ENCODE measurements at regions not wholly inside any gene's neighbourhood (a gene's known extent, or its start where the extent isn't known, plus 50 kb on each side); places are given as distances from the start of the nearest gene placed in this dataset.

DNA sequence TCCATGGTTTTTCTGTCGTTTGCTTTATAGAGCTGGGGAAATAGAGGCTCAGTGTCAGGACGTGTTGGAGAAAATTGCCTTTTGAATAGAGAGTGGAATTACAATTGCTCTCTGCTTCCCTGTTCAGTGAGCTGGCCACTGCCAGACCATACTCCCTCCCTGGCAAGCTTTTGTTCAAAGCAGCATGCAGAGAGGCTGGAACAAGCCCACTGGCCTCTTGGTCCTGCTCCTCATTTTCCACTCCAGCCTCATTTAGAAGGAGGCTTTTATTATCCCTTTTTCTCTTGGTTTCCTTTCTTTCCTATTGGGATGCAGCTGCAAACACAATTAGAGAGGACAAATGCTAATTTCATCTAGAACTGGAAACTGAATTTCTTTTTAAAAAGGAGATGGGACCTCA, 302.2 kb upstream of the PODXL start:
- peak overlapping the region; percentile 23 for H3K4me2 ChIP-seq
- H3K79me2 ChIP-seq (ENCODE audit: low read depth), result no peaks in the 10 kb centered on the region
- no peaks in the 10 kb centered on the region for H3K27me3 ChIP-seq
- H3K4me3 Mint-ChIP-seq, result no peak overlapping the region
- H2AFZ ChIP-seq (replicated peaks), result no peak overlapping the region
- peaks cover 3% of the 10 kb centered on the region for H3K9me3 Mint-ChIP-seq
- peaks cover 10% of the 10 kb centered on the region for H3K4me1 ChIP-seq
- H3K4me3 ChIP-seq, result no peak overlapping the region
- H3K27ac Mint-ChIP-seq, result peak overlapping the region; percentile 54
- no peaks in the 10 kb centered on the region for H3K36me3 ChIP-seq
- TF ChIP-seq, protein P1, sequence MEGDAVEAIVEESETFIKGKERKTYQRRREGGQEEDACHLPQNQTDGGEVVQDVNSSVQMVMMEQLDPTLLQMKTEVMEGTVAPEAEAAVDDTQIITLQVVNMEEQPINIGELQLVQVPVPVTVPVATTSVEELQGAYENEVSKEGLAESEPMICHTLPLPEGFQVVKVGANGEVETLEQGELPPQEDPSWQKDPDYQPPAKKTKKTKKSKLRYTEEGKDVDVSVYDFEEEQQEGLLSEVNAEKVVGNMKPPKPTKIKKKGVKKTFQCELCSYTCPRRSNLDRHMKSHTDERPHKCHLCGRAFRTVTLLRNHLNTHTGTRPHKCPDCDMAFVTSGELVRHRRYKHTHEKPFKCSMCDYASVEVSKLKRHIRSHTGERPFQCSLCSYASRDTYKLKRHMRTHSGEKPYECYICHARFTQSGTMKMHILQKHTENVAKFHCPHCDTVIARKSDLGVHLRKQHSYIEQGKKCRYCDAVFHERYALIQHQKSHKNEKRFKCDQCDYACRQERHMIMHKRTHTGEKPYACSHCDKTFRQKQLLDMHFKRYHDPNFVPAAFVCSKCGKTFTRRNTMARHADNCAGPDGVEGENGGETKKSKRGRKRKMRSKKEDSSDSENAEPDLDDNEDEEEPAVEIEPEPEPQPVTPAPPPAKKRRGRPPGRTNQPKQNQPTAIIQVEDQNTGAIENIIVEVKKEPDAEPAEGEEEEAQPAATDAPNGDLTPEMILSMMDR (IDR thresholded peaks at IDR 0.05), result no peak
- TF ChIP-seq EZH2 (IDR thresholded peaks at IDR 0.05) (no peak), EZH2phosphoT487 (IDR thresholded peaks at IDR 0.05) (no peak)
- peaks cover 3% of the 10 kb centered on the region for H3K27me3 Mint-ChIP-seq (ENCODE audit: insufficient read depth, low read depth)
- H3K27ac ChIP-seq, result no peak overlapping the region
- H4K20me1 ChIP-seq (ENCODE audit: low read depth), result no peaks in the 10 kb centered on the region
- H3K9me3 ChIP-seq (ENCODE audit: low read depth), result no peaks in the 10 kb centered on the region
- no peaks in the 10 kb centered on the region for H3K36me3 Mint-ChIP-seq
- peaks cover 17% of the 10 kb centered on the region for H3K4me1 Mint-ChIP-seq
- peak; percentile 42 for DNase-seq (ENCODE audit: low spot score)
- peaks cover 13% of the 10 kb centered on the region for H3F3A ChIP-seq (ENCODE audit: low read depth)
- H3K9ac ChIP-seq, result no peak overlapping the region

DNA sequence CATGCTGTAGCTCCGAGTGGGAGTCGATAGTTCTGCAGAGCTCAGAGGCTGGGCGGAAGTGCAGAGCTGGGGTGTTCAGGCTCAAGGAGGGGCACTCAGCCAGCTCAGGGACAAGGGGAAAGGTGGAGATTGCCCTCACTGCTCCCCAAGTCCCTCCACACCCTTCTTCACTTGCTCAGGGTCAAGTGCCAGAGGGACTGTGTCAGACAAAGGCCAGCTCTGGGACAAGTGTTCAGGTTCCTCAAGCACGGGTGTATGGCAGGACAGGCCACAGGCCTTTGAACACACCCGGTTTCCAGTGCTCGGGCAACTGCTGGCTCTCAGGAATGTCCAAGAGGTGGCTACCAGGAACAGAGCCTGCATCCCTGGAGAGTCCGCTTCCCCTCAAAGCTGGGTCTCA, 293.0 kb upstream of the PODXL start:
- H3K4me3 ChIP-seq, result no peak overlapping the region
- no peak for TF ChIP-seq EZH2phosphoT487 (IDR thresholded peaks at IDR 0.05)
- TF ChIP-seq, protein P1 (IDR thresholded peaks at IDR 0.05), result no peak
- no peak for TF ChIP-seq EZH2 (IDR thresholded peaks at IDR 0.05)
- no peak overlapping the region for H3K9ac ChIP-seq
- no peak overlapping the region for H3K27ac ChIP-seq
- H3K27me3 ChIP-seq, result no peaks in the 10 kb centered on the region
- H3K4me2 ChIP-seq, result no peak overlapping the region
- H3K79me2 ChIP-seq (ENCODE audit: low read depth), result no peaks in the 10 kb centered on the region
- H3K4me1 Mint-ChIP-seq, result peaks cover 7% of the 10 kb centered on the region
- no peak for DNase-seq (ENCODE audit: low spot score)
- H4K20me1 ChIP-seq (ENCODE audit: low read depth), result no peaks in the 10 kb centered on the region
- no peak overlapping the region for H3K27ac Mint-ChIP-seq
- H3K4me3 Mint-ChIP-seq, result no peak overlapping the region
- H3K9me3 Mint-ChIP-seq, result peaks cover 1% of the 10 kb centered on the region
- H2AFZ ChIP-seq (replicated peaks), result no peak overlapping the region
- H3K27me3 Mint-ChIP-seq (ENCODE audit: insufficient read depth, low read depth), result peaks cover 6% of the 10 kb centered on the region
- no peaks in the 10 kb centered on the region for H3K36me3 Mint-ChIP-seq
- no peaks in the 10 kb centered on the region for H3K4me1 ChIP-seq
- H3K36me3 ChIP-seq, result no peaks in the 10 kb centered on the region
- H3K9me3 ChIP-seq (ENCODE audit: low read depth), result no peaks in the 10 kb centered on the region
- no peaks in the 10 kb centered on the region for H3F3A ChIP-seq (ENCODE audit: low read depth)

DNA sequence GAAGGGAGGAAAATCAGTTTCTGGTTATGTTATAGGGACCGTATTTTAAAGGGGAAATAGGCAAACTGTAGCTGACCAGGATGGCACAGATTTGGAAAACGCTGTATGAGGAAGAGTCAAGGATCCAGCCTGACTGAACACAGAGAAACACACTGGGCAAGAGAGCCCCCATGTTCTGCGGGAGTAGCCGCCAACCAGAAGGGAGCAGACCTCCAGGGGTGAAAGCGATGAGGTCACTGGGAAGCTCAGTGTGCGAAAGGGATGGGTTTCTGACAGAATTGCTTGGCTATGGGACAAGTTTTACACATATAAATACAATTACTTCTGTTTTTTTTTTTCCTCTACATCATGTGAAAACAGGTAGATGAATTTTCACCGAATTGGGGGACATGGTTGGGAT, 291.6 kb upstream of the PODXL start:
- H3F3A ChIP-seq (ENCODE audit: low read depth), result no peaks in the 10 kb centered on the region
- no peak overlapping the region for H3K27ac ChIP-seq
- peak overlapping the region; percentile 8 for H3K4me3 Mint-ChIP-seq
- no peaks in the 10 kb centered on the region for H3K27me3 ChIP-seq
- DNase-seq (ENCODE audit: low spot score), result no peak
- H3K36me3 ChIP-seq, result no peaks in the 10 kb centered on the region
- no peaks in the 10 kb centered on the region for H3K79me2 ChIP-seq (ENCODE audit: low read depth)
- H3K4me3 ChIP-seq, result no peak overlapping the region
- H3K4me1 Mint-ChIP-seq, result peaks cover 7% of the 10 kb centered on the region
- H3K4me1 ChIP-seq, result no peaks in the 10 kb centered on the region
- no peak for TF ChIP-seq EZH2phosphoT487 (IDR thresholded peaks at IDR 0.05)
- no peaks in the 10 kb centered on the region for H3K36me3 Mint-ChIP-seq
- no peaks in the 10 kb centered on the region for H3K9me3 ChIP-seq (ENCODE audit: low read depth)
- H3K27ac Mint-ChIP-seq, result no peak overlapping the region
- H2AFZ ChIP-seq (replicated peaks), result no peak overlapping the region
- no peaks in the 10 kb centered on the region for H4K20me1 ChIP-seq (ENCODE audit: low read depth)
- H3K9ac ChIP-seq, result no peak overlapping the region
- H3K9me3 Mint-ChIP-seq, result peaks cover 1% of the 10 kb centered on the region
- H3K4me2 ChIP-seq, result no peak overlapping the region
- H3K27me3 Mint-ChIP-seq (ENCODE audit: insufficient read depth, low read depth), result peaks cover 9% of the 10 kb centered on the region

DNA sequence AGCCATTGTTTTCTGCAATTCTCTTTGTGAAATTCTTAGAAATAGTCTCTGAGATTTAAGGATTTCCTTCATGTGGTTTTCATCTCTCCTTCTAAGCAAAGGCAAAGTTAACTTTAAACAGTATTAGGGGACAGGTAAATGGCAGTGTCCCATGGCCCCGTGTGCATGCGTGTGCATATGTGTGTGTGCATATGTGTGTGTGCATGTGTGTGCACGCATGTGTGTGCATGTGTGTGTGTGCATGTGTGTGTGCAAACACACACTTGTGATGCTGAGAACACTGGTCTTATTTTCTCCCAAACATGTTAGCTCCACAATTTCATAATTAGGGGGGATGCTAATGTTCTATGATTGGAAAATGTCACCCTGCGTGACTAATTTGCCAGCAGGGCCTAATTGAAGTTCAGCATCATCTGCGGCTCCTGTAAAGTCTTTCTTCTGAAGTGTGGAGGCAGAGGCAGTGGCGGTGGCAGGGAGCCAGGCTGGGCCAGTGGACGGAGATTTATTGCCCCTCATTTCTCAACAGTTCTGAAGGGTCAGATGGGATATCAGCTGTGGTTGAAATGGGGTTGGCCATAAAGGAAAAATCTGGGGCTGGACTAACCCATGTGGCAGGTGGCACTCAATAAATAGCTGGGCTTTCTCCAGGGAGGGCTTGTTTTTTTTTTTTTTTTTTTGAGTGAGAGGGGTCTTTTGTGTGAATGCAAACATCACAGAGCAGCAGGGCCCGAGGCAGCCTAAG, 289.3 kb upstream of the PODXL start:
- TF ChIP-seq EZH2phosphoT487 (IDR thresholded peaks at IDR 0.05), result no peak
- TF ChIP-seq EZH2 (IDR thresholded peaks at IDR 0.05), result no peak
- TF ChIP-seq, protein P1 (IDR thresholded peaks at IDR 0.05), result no peak
- Mint-ChIP-seq H3K9me3 (no peaks in the 10 kb centered on the region), H3K27ac (no peak overlapping the region), H3K36me3 (no peaks in the 10 kb centered on the region), H3K27me3 (ENCODE audit: insufficient read depth, low read depth) (peaks cover 11% of the 10 kb centered on the region), H3K4me1 (peaks cover 7% of the 10 kb centered on the region), H3K4me3 (no peak overlapping the region)
- Histone ChIP-seq H3K27ac (no peak overlapping the region), H3K4me3 (no peak overlapping the region), H4K20me1 (ENCODE audit: low read depth) (no peaks in the 10 kb centered on the region), H3K36me3 (no peaks in the 10 kb centered on the region), H3K9me3 (ENCODE audit: low read depth) (no peaks in the 10 kb centered on the region), H2AFZ (replicated peaks) (no peak overlapping the region), H3K9ac (no peak overlapping the region), H3F3A (ENCODE audit: low read depth) (no peaks in the 10 kb centered on the region), H3K4me1 (no peaks in the 10 kb centered on the region), H3K79me2 (ENCODE audit: low read depth) (no peaks in the 10 kb centered on the region), H3K27me3 (no peaks in the 10 kb centered on the region), H3K4me2 (no peak overlapping the region)
- DNase-seq (ENCODE audit: low spot score), result no peak
